ENCODE measurements at regions not wholly inside any gene's neighbourhood (a gene's known extent, or its start where the extent isn't known, plus 50 kb on each side); places are given as distances from the start of the nearest gene placed in this dataset.

GRCh38 chr4:11608992-11609391 lies 180.3 kb upstream of the HS3ST1 start:
- Histone ChIP-seq H3K27me3 (ENCODE audit: insufficient read depth, low read length) (no peaks in the 10 kb centered on the region), H3K79me2 (ENCODE audit: insufficient read depth, low read length) (no peaks in the 10 kb centered on the region), H3K4me2 (ENCODE audit: low read length) (no peak overlapping the region), H4K20me1 (ENCODE audit: insufficient read depth) (no peaks in the 10 kb centered on the region), H3K36me3 (ENCODE audit: control insufficient read depth in 1 of 2, insufficient read depth in 2 of 2, low read length in 2 of 2) (no peaks in the 10 kb centered on the region), H3K27ac (ENCODE audit: low read depth, low read length) (no peak overlapping the region), H3K4me3 (replicated peaks in 1 of 2; ENCODE audit: low read depth in 1 of 2, low read length in 2 of 2) (no peak overlapping the region), H3K9me2 (ENCODE audit: insufficient read depth) (no peaks in the 10 kb centered on the region; the same call in 1 of the 2 replicates), H2AFZ (ENCODE audit: low read depth, low read length, poor library complexity, severe bottlenecking) (no peak overlapping the region), H3K9ac (ENCODE audit: low read length) (no peak overlapping the region), H3K4me1 (ENCODE audit: control insufficient read depth in 1 of 2, insufficient read depth in 2 of 2, low read length in 2 of 2) (peaks cover 60 to 90% of the 10 kb centered on the region in 2 experiments), H3K9me3 (ENCODE audit: control insufficient read depth in 1 of 2, insufficient read depth in 1 of 2, low read depth in 1 of 2, low read length in 2 of 2) (no peaks in the 10 kb centered on the region)
- DNase-seq (ENCODE audit: low read depth, low spot score) (no peak), ATAC-seq (no peak)
- intact Hi-C loops (cut with micrococcal nuclease), result no loop called here
- ChIA-PET RAD21 (ENCODE audit: low non-redundant PET in 1 of 2, low total read pairs in 2 of 2, uncharacterized antibody in 2 of 2, unreplicated experiment in 2 of 2) (no interaction called here), POLR2A (no interaction called here), CTCF (no interaction called here)
- TF ChIP-seq ZFX (IDR thresholded peaks at IDR 0.05) (no peak), SIN3A (IDR thresholded peaks at IDR 0.05; ENCODE audit: low read depth) (no peak)
- no TSS peak for BruUV-seq (replicated peaks)

- peak overlapping the region; percentile 45 for H3K4me2 ChIP-seq (ENCODE audit: low read length)
- no peaks in the 10 kb centered on the region for H3K79me2 ChIP-seq (ENCODE audit: insufficient read depth, low read length)
- peak overlapping the region; percentile 48 for H3K27ac ChIP-seq (ENCODE audit: low read depth, low read length)
- peak overlapping the region; percentile 20 for H3K9ac ChIP-seq (ENCODE audit: low read length)
- intact Hi-C loops (cut with micrococcal nuclease), result no loop called here
- no peak for TF ChIP-seq POLR2A (IDR thresholded peaks at IDR 0.05; ENCODE audit: borderline replicate concordance, extremely low read depth, insufficient read depth, insufficient read length)
- no peak for TF ChIP-seq TCF7L2 (IDR thresholded peaks at IDR 0.05; ENCODE audit: borderline replicate concordance, extremely low read depth, insufficient read depth, insufficient read length)
- TF ChIP-seq POLR2AphosphoS5 (IDR thresholded peaks at IDR 0.05; ENCODE audit: low read depth, low read length), result no peak
- no peak for TF ChIP-seq YY1 (IDR thresholded peaks at IDR 0.05; ENCODE audit: extremely low read depth, insufficient replicate concordance, low read depth, low read length)
- TF ChIP-seq CBX3 (IDR thresholded peaks at IDR 0.05; ENCODE audit: low read depth), result peak; percentile 45; the same call in 1 of the 2 replicates
- peak overlapping the region; percentile 65 for H2AFZ ChIP-seq (ENCODE audit: low read depth, low read length, poor library complexity, severe bottlenecking)
- no peaks in the 10 kb centered on the region for H3K36me3 ChIP-seq (ENCODE audit: control insufficient read depth in 1 of 2, insufficient read depth in 2 of 2, low read length in 2 of 2)
- H3K9me2 ChIP-seq (ENCODE audit: insufficient read depth), result no peaks in the 10 kb centered on the region; the same call in 1 of the 2 replicates
- ATAC-seq (peak; percentile 31; the same call in 1 of the 2 replicates), DNase-seq (ENCODE audit: low read depth, low spot score) (no peak)
- ChIA-PET CTCF (no interaction called here), POLR2A (no interaction called here), RAD21 (ENCODE audit: low non-redundant PET in 1 of 2, low total read pairs in 2 of 2, uncharacterized antibody in 2 of 2, unreplicated experiment in 2 of 2) (no interaction called here)
- H3K4me1 ChIP-seq (ENCODE audit: control insufficient read depth in 1 of 2, insufficient read depth in 2 of 2, low read length in 2 of 2), result peaks cover 52 to 87% of the 10 kb centered on the region in 2 experiments
- no TSS peak for BruUV-seq (replicated peaks)
- H3K27me3 ChIP-seq (ENCODE audit: insufficient read depth, low read length), result no peaks in the 10 kb centered on the region
- no peak overlapping the region for H3K4me3 ChIP-seq (replicated peaks in 1 of 2; ENCODE audit: low read depth in 1 of 2, low read length in 2 of 2)
- no peaks in the 10 kb centered on the region for H3K9me3 ChIP-seq (ENCODE audit: control insufficient read depth in 1 of 2, insufficient read depth in 1 of 2, low read depth in 1 of 2, low read length in 2 of 2)
- H4K20me1 ChIP-seq (ENCODE audit: insufficient read depth), result no peaks in the 10 kb centered on the region
These were observed 177.4 kb upstream of the HS3ST1 start for GRCh38 chr4:11606078-11606477.
